Ishikawa (cell line): ENCODE measurements at regions not wholly inside any gene's neighbourhood (a gene's known extent, or its start where the extent isn't known, plus 50 kb on each side); places are given as distances from the start of the nearest gene placed in this dataset.

Experiments
- CEBPB ChIP-seq: IDR thresholded peaks from 2 replicates; pipeline ENCODE4 v1.6.1; 2012
- CREB1 ChIP-seq: IDR thresholded peaks from 2 replicates; pipeline ENCODE4 v1.6.1; 2012; ENCODE audit warnings: low read depth
- EGR1 ChIP-seq: IDR thresholded peaks from 2 replicates; pipeline ENCODE4 v1.6.1; 2012
- EP300 ChIP-seq: IDR thresholded peaks from 2 replicates; pipeline ENCODE4 v1.6.1; 2012; ENCODE audit warnings: borderline replicate concordance
- FOXM1 ChIP-seq: IDR thresholded peaks from 2 replicates; pipeline ENCODE4 v1.6.1; 2012; ENCODE audit warnings: low read depth, borderline replicate concordance
- RAD21 ChIP-seq: IDR thresholded peaks from 2 replicates; pipeline ENCODE4 v1.6.1; 2012; ENCODE audit warnings: low read depth
- TAF1 ChIP-seq: IDR thresholded peaks from 2 replicates; pipeline ENCODE4 v1.6.1; 2012; ENCODE audit warnings: low read depth, mild to moderate bottlenecking
- TCF12 ChIP-seq: IDR thresholded peaks from 2 replicates; pipeline ENCODE4 v1.6.1; 2012; ENCODE audit warnings: low read depth
- TEAD4 ChIP-seq: IDR thresholded peaks from 2 replicates; pipeline ENCODE4 v1.6.1; 2012
- YY1 ChIP-seq: IDR thresholded peaks from 2 replicates; pipeline ENCODE4 v1.6.1; 2012; ENCODE audit warnings: low read depth
- TF ChIP-seq, protein P1 (sequence below): IDR thresholded peaks from 2 replicates; pipeline ENCODE4 v1.6.1; 2012
- TF ChIP-seq, protein P2 (sequence below): IDR thresholded peaks from 2 replicates; pipeline ENCODE4 v1.6.1; 2012; ENCODE audit warnings: low read depth, mild to moderate bottlenecking

DNA sequence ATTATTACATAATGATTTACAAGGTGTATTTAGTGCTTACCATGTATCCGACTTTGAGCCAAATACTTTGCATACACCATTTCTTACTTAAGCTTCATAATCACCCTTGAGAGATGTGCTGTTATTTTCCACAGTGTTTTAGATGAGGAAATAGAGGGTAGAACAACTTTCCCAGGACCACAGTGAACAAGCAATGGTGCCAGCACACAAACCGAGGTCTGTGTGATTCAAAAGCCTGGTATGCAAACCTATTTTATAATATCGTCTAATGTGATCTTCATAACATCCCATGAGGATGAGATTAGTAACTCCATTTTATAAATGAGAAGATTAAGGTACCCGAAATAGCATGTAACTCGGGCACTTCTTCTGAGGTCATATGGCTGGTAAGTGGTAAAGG is 294.7 kb downstream of the NSG2 start:
- TF ChIP-seq RAD21 (no peak), EP300 (no peak), TCF12 (no peak), TAF1 (no peak), FOXM1 (no peak), YY1 (no peak), EGR1 (no peak), TEAD4 (no peak), CREB1 (no peak), CEBPB (no peak)
- TF ChIP-seq, protein P1, sequence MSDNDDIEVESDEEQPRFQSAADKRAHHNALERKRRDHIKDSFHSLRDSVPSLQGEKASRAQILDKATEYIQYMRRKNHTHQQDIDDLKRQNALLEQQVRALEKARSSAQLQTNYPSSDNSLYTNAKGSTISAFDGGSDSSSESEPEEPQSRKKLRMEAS = no peak
- TF ChIP-seq, protein P2, sequence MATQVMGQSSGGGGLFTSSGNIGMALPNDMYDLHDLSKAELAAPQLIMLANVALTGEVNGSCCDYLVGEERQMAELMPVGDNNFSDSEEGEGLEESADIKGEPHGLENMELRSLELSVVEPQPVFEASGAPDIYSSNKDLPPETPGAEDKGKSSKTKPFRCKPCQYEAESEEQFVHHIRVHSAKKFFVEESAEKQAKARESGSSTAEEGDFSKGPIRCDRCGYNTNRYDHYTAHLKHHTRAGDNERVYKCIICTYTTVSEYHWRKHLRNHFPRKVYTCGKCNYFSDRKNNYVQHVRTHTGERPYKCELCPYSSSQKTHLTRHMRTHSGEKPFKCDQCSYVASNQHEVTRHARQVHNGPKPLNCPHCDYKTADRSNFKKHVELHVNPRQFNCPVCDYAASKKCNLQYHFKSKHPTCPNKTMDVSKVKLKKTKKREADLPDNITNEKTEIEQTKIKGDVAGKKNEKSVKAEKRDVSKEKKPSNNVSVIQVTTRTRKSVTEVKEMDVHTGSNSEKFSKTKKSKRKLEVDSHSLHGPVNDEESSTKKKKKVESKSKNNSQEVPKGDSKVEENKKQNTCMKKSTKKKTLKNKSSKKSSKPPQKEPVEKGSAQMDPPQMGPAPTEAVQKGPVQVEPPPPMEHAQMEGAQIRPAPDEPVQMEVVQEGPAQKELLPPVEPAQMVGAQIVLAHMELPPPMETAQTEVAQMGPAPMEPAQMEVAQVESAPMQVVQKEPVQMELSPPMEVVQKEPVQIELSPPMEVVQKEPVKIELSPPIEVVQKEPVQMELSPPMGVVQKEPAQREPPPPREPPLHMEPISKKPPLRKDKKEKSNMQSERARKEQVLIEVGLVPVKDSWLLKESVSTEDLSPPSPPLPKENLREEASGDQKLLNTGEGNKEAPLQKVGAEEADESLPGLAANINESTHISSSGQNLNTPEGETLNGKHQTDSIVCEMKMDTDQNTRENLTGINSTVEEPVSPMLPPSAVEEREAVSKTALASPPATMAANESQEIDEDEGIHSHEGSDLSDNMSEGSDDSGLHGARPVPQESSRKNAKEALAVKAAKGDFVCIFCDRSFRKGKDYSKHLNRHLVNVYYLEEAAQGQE = no peak
